Fibroblast of skin of back (primary cell): ENCODE measurements at regions not wholly inside any gene's neighbourhood (a gene's known extent, or its start where the extent isn't known, plus 50 kb on each side); places are given as distances from the start of the nearest gene placed in this dataset.

Experiments
- DNase-seq: peaks from one replicate; pipeline ENCODE4 v3.0.0-alpha.2; 2013

DNA sequence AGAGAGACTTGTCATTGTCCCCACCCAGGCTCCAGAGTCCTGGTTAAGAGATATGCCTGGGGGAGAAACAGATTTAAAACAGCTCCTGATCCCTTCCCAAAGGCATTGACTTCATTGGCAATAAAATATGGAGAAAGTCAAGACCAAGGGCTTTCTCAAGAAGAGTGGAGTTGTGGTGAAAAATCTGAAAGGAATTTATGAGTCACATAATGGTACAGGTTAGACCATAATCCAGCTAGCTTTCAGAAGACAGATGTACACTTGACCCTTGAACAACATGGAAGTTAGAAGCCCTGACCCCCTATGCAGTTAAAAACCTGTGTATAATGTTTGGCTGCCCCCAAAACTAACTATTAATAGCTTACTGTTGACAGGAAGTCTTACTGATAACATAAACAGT, 599.1 kb upstream of the SOX11 start:
- peak; percentile 16 for DNase-seq

DNA sequence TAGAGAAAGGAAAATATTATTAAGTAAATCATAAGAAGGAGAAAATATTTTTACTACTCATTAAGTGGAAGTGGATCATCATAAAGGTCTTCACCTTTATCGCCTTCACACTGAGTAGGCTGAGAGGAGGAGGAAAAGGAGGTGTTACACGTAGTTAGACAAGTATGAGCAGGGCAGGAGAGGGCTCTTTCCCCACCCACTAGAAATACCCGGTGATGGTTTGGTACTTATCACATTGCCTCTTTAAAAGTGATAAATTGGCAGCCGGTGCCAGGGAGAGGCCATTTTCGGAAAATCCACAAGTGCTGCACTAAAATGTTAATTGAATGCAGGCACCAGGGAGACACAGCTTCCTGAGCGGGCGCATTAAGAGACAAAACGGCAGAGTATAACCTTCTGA, 598.7 kb upstream of the SOX11 start:
- no peak for DNase-seq

DNA sequence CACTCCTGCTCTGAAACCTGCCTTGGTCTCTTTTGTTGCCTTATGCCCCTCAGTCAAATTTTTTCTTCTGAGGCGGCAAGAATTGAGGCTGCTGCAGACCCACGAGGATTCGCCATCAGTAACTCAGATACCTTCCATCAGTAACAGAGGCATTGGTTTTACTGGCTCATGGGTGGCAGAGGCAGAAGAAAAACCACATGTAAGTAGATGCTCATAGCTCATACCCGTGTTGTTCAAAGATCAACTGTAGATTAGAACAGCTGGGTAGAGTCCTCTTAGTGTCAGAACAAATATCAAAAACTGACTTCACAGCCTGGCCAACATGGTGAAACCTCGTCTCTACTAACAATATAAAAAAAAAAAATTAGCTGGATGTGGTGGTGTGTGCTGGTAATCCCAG, 598.0 kb upstream of the SOX11 start:
- DNase-seq, result no peak

DNA sequence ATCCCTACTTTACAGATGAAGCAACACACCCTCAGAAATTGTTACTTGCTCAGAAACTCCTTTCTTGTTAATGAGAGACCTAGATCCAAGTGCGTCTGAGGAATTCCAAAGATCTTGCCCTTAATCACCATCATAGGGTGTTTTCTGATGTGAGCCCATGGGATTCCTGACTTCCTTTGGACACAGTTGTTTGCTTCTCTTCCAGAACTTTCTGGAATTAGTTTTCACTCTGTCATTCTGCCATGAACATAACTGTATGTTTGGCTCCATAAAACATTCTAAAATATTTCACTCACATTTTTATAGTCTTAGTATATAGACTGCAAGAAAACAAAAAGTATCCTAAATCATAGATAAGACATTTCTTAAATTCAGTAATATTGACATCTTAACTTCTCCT, 593.9 kb upstream of the SOX11 start:
- no peak for DNase-seq

DNA sequence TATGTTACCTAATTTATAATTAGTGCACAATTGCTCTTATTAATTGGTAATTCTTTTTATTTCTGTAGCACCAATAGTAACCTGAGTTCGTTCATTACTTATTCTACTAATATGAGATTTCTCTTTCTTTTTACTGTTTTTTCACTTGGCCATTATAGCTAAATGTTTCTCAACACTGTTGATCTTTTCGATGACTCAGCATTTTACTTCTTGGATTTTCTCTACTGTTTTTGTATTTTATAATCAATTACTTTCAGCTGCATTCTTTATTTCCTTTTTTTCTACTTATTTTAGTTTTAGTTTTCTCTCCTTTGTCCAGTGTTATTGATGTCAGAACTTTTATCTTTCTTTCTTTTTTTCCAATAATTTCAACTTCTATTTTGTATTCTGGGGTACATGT, 589.4 kb upstream of the SOX11 start:
- DNase-seq, result no peak

DNA sequence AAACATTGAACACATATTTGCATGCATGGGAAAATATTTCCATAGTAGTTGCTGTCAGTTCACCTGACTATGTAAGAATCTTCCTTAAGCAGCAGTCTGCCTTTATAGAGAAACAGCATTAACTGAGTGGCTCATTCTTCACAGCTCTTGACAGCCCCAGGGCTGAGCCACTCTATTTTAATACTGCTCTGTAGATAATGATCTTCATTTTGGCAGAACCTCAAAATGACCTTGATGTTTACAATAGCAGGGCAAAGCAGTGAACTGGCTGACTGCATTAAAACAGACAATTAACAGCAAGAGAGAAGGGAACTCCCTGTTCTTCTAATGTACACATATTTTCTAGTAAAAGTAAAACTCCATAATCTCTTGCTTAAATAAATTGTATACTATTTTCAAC, 580.6 kb upstream of the SOX11 start:
- no peak for DNase-seq

DNA sequence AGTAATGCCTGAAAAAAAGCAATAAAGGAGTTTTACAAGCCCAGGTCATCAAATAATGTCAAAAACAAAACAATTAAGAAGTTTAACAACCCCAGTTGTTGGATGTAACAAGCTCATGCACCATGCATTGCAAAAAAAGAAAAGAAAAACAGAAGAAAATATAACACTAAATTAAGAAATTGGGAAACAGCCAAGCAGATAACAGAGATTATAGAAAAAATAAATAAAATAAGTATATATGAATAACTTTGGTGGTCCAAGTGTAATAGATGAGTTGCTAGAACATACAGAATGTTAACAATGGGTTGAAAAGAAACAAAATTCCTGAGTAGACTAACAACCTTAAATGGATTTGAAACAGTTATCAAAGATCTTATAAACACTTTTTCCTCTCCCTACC, 573.1 kb upstream of the SOX11 start:
- DNase-seq, result no peak

DNA sequence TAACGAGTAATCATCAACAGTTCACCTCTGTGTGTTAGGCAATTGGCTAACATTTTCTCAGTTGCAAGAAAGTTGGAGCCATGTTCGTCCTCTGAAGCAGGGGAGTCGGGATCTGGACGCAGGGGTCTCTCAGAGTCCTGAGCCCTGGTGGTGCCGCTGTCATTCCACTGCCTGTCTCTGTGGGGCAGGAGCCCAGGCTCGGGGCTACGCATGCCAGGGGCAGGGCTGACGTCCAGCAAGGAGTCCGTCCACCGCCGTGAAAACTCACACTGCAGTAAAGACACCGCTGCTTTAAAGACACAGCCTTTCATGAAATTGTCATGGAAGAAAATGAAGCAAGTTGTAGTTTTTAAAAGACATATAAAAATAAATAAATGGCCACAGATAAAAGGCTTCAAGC, 571.1 kb upstream of the SOX11 start:
- no peak for DNase-seq

DNA sequence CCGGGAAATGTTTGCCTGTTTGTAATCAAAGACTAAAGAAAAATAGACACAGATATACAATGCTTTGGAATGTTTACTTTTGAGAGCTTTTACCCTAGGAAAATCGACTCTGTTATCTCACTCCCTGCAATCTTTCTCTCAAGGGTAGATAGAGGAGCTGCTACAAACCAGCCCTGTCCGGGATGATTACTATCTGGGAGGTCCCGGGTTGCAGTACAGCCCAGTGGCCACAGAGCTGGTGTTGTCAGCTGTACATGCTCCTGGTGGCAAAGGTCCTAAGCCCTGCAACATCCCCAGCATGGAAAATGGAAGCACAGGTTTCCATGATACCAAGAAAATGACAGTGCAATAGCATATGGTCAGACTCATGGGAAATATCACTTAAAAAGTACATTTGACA, 570.5 kb upstream of the SOX11 start:
- no peak for DNase-seq

DNA sequence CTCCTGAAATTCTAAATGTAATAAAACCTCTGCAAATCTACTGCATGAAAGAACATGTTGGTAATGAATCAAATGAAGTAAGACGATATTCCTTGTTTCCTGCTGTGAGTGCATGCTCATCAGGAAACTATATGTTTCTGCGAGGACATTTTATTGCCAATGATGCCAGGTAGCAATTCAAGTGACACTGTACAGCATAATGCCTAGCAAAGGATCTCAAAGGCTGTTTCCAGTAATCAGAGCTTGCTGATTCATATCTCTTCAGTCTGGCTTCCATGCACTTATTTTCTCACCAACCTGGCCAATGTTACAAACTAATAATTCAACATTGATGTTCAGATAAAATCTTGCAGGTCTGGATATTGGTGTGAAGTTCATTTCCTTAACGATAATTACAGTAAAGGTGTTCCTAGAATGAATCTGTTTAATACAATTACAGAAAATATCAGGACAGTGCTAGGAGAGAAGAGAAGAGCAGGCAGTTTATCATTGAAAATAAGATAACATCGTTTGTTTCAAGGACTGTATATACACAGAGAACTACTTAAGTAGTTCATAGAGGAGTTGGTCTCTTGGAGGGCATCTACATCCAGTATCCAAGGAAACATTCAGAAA, 568.5 kb upstream of the SOX11 start:
- no peak for DNase-seq

DNA sequence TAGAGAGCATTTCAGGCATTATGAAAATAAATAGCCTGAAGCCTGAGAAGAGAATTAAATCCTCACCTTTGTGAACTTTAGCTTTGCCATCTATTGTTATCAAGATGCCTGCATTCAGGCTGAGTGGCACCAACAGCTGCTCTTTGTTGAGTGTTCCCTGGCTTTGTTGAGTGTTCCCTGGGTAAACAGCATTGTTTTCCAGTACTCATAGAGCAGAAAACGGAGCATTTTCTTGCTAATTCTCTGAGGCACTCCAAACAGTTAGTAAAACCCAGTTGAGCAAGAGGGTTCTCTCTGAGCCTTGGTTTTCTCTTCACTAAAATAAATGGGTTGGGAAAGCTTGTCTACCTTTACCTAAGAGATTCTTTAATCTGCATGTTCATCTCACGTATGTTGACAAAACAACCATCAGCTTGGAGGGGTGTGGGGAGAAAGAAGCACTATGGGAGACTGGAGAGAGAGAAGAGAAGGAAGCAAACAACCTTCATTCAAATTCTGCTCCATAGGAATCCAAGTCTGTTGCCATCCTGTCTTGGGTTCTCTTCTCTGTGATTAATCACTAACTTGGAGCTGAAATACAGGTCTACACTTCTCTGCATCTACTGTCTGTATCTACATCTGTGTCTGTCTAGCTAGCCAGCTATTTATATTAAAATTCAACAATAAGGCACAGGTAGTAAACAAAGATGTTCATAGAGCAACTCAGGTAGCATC, 567.0 kb upstream of the SOX11 start:
- DNase-seq, result no peak

DNA sequence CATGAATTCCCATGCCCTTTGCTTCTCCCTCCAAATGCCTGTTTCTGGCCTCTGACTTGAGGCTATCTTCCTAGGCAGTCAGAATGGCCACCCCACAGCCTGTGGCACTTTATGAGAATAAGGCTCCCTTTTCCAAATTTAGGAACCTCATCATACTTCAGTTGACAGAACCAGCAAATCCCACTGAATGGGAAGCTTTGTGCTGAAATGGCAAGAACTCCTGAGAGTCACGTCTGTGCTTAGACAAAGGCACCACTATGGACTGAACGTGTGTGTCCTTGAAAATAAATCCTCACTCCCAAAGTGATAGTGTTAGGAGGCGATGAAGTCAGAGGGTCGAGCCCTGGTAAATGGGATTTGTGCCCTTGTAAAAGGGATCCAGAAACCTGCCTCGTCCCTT, 559.9 kb upstream of the SOX11 start:
- no peak for DNase-seq

DNA sequence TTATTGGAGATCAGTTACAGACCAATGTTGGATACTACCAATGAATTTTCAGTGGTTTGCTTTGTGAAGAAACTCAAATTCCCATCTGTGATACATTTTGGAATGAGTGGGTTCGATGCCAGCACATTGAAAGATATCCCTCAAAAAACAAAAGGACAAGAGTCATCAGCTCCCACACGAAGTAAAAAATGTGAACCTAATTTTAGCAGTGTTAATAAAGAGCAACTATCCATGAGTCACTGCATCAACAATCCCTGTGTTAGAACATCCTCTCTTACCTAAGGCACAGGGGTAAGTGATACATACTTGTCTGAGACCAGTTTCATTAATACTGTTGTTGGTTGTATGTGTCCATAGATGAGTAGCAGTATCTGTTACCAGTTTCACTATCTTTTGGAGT, 551.8 kb upstream of the SOX11 start:
- peak; percentile 95 for DNase-seq

DNA sequence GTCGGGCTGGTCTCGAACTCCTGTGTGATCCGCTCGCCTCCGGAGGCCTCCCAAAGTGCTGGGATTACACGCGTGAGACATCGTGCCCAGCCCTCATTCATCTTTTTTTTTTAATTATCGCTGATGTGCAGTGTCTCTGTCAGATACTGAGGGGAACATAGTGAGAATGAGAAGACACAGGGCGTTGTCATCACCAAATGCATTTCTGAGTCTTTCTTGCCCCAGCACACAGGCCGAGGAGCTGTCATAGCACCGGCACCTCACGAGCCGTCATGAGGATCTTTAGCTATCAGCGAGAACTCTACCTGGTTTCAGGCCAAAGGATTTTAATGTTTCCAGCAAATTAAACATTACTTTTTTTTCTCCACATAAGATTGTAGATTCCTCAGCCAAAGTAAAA, 548.0 kb upstream of the SOX11 start:
- DNase-seq, result no peak

DNA sequence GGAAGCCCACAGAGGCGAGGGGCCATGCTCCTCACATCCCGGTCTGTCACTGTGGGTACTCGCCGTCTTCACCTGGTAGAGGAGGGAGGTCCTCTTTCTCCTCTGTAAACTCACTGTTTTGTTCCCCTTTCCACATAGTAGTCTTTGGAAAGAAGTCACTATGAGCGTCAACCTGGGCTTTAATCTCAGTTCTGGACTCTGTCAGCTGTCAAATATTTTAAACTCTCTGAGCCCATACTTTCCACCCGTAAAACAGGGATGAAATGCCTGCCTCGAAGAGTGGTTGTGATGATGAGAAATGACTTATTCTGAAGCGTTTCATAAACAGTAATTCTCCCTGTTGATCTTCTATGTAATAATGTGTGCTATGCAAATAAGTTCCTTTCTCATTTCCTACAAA, 547.1 kb upstream of the SOX11 start:
- no peak for DNase-seq

DNA sequence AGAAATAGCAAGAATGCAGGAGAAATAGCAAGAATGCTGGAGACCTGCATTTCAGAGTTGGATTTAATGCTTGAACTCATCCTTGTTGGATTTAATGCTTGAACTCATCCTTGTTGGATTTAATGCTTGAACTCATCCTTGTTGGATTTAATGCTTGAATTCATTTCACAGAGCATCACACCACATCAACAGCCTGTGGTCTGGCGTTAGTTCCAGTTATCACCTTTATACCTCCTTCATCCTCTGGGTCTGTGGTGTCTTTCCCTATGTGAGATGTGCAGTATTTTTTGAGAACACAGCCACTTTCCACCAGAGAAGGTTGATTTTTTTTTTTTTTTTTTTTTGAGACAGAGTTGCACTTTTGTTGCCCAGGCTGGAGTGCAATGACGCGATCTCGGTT, 546.4 kb upstream of the SOX11 start:
- DNase-seq, result no peak

DNA sequence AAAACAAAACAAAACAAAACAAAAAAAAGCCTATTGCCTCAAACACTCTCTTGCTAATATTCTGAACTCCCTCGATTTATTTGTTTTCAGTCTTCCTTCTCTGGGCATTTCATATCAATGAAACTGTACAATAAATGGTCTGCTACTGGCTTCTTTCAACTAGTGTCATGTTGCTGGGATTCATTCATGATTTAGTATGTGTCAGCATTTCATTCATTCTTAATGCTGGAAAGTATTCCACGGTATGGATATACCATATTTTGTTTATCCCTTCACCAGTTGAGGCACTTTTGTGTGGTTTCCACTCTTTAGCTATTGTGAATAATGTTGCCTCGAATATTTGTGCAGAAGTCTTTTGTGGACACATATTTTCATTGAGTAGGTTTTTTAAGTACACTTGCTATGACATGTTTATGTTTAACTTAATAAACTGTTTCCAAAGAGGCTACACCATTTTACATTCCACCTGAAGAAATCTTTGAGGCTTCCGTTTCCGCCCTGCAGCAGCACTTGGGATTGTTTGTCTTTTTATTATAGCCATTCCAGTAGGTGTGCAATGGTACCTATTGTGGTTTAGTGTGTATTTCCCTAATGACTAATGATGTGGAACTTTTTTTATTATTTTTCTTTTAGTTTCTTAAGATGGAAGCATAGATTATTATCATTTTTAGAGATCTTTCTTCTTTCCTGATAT, 543.6 kb upstream of the SOX11 start:
- DNase-seq, result no peak

DNA sequence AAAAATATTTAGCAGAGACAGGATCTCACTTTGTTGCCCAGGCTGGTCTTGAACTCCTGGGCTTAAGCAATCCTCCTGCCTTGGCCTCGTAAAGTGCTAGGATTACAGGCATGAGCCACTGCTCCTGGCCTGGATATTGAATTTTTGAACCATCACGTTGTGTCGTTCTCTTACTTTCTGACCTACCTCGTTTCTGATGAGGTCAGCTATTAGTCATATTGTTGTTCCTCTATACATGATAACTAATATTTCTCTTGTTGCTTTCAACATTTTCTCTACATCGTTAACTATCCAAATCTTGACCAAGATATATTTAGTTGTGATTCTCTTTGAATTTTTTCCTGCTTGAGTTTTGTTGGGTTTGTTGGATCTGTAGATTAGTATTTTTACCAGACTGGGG, 541.3 kb upstream of the SOX11 start:
- DNase-seq, result no peak

DNA sequence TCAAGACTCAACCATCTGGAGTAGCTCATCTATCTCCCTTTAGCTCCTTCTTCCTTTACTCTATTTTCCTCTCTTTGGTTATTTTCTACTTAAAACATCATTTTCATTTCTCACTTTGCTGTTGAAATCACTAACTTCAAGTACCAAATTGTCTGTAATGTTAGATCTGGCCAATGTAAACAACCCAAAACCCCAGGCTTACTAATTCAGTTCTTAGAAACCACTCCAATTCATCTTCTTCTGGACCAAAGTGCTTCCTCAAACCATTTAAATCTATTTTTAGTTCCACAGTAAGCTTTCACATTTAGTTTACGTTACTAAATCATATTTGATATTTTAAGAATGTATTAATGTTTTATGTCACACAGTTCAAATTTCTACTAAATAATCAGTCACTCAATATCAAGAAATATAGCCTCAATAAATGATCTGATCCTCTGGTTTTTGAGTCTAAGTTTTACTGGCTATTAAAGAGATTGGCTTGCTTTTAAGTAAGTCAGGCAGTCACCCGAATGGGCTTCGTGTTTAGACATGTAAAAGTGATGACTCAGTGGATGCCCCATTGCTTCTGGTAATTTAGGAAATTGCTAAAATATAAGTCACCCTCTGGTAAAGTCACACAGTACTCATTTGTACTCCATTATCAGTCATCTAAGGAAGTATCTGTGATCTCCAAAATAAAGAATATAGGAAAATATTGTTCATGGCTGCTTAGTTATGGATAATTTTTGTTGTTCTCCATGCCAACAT, 527.2 kb upstream of the SOX11 start:
- DNase-seq, result peak; percentile 95

DNA sequence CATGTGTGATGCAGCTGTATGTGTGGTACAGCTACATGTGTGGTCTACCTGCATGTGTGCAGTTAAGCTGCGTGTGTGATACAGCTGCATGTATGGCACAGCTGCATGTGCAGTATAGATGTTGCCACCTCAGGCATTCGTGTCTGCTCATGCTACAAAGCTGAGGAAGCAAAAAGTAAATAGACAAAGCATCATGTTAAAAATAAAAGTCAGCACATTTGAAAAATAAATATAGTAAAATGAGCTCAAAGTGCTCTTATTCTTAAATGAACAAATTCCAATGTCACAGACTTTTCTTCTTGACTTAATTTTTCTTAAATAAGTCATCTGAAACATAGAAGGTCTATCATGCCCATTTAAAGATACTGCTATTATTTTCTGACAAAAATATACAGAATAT, 519.3 kb upstream of the SOX11 start:
- no peak for DNase-seq

DNA sequence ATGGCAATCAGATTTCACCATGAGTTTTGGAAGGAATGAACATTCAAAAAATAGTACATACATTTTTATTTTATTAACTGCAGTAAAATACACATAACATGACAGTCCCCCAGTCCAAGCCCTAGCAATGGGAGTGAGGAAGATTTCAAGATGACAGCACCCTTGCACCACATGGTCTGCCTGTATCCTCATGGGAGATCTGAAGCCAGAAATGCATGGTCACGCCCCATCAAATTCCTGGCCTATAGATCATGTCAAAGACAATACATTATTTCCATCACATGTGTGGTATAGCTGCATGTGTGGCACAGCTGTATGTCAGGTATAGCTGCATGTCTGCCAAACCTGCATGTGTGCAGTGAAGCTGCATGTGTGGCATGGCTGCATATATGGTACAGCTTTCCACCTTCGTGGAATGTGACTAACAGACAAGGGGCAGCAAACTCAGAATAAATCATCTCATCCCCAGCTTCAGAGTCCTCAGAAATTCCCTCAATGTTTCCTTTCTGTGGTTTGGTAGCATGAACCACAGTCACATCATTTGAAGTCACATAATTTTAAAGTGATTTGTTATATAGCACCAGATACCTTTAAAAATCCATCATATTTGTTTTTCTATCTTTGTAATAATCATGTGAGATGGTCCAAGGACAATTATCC, 518.2 kb upstream of the SOX11 start:
- DNase-seq, result peak; percentile 55

DNA sequence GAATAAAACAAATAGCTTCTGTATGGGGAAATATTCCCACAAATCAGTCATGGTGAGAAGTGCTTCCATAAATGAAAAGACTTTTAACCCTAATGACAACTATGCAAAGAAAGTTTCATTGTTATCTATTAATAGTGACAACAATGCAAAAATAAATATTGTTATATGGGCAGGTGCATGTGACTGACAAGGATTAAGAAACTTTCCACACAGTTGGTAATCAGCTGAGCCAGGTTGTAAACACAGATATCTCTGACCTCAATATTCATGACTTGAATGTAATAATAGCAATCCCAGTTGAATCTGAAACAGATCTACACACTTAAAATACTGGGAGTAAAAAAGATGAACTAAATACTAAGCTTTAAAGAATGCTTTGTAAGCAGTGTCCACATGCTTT, 517.0 kb upstream of the SOX11 start:
- no peak for DNase-seq

DNA sequence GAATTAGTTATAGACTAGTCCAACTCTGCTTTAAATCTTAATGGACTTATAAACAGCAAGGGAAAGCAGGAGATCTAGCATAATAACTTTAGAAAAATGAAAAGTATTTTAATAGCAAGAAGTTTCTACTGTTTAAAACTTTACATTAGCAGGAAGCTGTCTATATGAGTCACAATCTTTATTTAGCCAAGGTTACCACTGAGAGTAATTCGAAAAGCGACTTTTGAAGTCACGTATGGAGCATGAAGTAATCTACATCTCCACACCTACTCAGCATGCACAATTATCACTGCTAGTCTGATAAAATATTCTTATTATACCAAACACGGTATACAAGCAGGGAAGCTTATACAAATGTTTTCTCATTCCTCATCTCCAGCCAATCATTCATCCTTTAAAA, 515.4 kb upstream of the SOX11 start:
- peak; percentile 71 for DNase-seq
